Panc1 (cell line): ENCODE measurements at regions not wholly inside any gene's neighbourhood (a gene's known extent, or its start where the extent isn't known, plus 50 kb on each side); places are given as distances from the start of the nearest gene placed in this dataset.

Source experiments
- CTCF ChIP-seq: fragments of 450-650 bp; IDR thresholded peaks from 2 replicates; pipeline ENCODE4 v1.5.1; 2017; ENCODE audit warnings: mild to moderate bottlenecking
- POLR2AphosphoS5 ChIP-seq: IDR thresholded peaks from 2 replicates; pipeline ENCODE4 v1.6.1; 2012; ENCODE audit warnings: mild to moderate bottlenecking, low read depth, low read length, moderate library complexity
- REST ChIP-seq, 2 experiments: IDR thresholded peaks; 2 replicates each; pipeline ENCODE4 v1.6.1; 2011 to 2012; ENCODE audit warnings: low read depth in 2 of 2, control low read depth in 1 of 2, low read length in 1 of 2, mild to moderate bottlenecking in 1 of 2, moderate library complexity in 1 of 2; ENCODE audit not compliant: insufficient read depth in 1 of 2

- TF ChIP-seq CTCF (no peak), REST (IDR thresholded peaks at IDR 0.05; ENCODE audit: insufficient read depth in 1 of 2, low read depth in 2 of 2, low read length in 1 of 2) (no peak), POLR2AphosphoS5 (no peak)
These were observed 74.5 kb upstream of the PMFBP1 start for GRCh38 chr16:72246423-72246822.
